Heart right ventricle (tissue), 16 donors: ENCODE measurements at regions not wholly inside any gene's neighbourhood (a gene's known extent, or its start where the extent isn't known, plus 50 kb on each side); places are given as distances from the start of the nearest gene placed in this dataset.

Experiments
- ATAC-seq, 8 donors: fragments of 200-7000 bp; cut with Tn5 transposase; one replicate each; pipeline ENCODE4 v1.9.1; 2020; ENCODE audit warnings: mild to moderate bottlenecking in 8 of 8, moderate library complexity in 8 of 8, moderate number of reproducible peaks in 1 of 8
- DNase-seq, 2 donors: peaks; one replicate each; pipeline ENCODE4 v3.0.0-alpha.2; 2020
- H3K27ac ChIP-seq, 10 donors: fragments of 200-600 bp; sonication (generic) in 2 of 10; one replicate each; pipeline versions ENCODE4 v1.5.0 to v1.8.0; 2020 to 2022; ENCODE audit warnings: mild to moderate bottlenecking in 3 of 10
- H3K27me3 ChIP-seq, 7 donors: fragments of 200-600 bp; one replicate each; pipeline ENCODE4 v1.8.0; 2021 to 2022; ENCODE audit warnings: mild to moderate bottlenecking in 2 of 7
- H3K36me3 ChIP-seq, 9 donors: fragments of 200-600 bp; sonication (generic) in 1 of 9; one replicate each; pipeline versions ENCODE4 v1.5.0 to v1.8.0; 2020 to 2022; ENCODE audit warnings: mild to moderate bottlenecking in 2 of 9
- H3K4me1 ChIP-seq, 9 donors: fragments of 200-600 bp; sonication (generic) in 1 of 9; one replicate each; pipeline versions ENCODE4 v1.5.0 to v1.8.0; 2020 to 2022; ENCODE audit warnings: mild to moderate bottlenecking in 4 of 9
- H3K4me3 ChIP-seq, 10 donors: fragments of 200-600 bp; sonication (generic) in 2 of 10; one replicate each; pipeline versions ENCODE4 v1.5.0 to v1.8.0; 2020 to 2022; ENCODE audit warnings: mild to moderate bottlenecking in 7 of 10, moderate library complexity in 2 of 10
- H3K9me3 ChIP-seq, 11 donors: fragments of 200-600 bp in 10 of 11; sonication (generic) in 2 of 11; one replicate each; pipeline versions ENCODE4 v1.5.0 to v1.8.0; 2013 to 2022; ENCODE audit warnings: mild to moderate bottlenecking in 2 of 11, control low read depth in 1 of 11, moderate library complexity in 1 of 11
- CTCF ChIP-seq, 9 donors: fragments of 200-600 bp; sonication (generic) in 2 of 9; IDR thresholded peaks; one replicate each; pipeline versions ENCODE4 v1.5.0 to v1.8.0; 2021 to 2022; ENCODE audit warnings: antibody characterized with exemption in 9 of 9, mild to moderate bottlenecking in 5 of 9, moderate library complexity in 1 of 9
- WGBS, 2 donors: extraction: QIAGEN DNeasy Blood & Tissue Kit; methylation state at CpG; one replicate each; pipeline ENCODE4 v1.1.7; 2013; ENCODE audit warnings: inconsistent platforms in 1 of 2; 5-methylcytosine and 5-hydroxymethylcytosine counted together
- intact Hi-C, 10 donors: fragments of 100-400 bp; cut with DNase I; formaldehyde crosslinking; loops; one replicate each; pipeline versions ENCODE4 v1.11.1 to v1.14.2; 2022
- donor health status: Arrhythmogenic right ventricular cardiomyopathy.
- donor health status: ischemic (EF 13 %, LVEDD 7.1; RV severe dilation, severe dysfunction).
- donor health status: healthy with polysubstance abuse.
- donor health status: DM: no; HTN: yes; CAD: no.
- donor health status: DM: no; HTN: no; CAD: no.
- donor health status: ischemic (EF 25% LVEDD 6.9; RV normal size, moderate dysfunction).
- donor health status: ischemic (EF 25% LVEDD 5.7; RV mildly dilated, moderate dysfunction).
- donor health status: healthy.
- donor health status: DM: yes; HTN: yes; CAD: no.
- donor health status: Ischemic cardiomyopathy.
- donor health status: ischemic (EF 35%, LVEDD 5.7; RV mildly dilated, moderate dysfunction).
- donor health status: nonischemic (EF 11% LVEDD 7.7; RV severe dilation, severe dysfunction).
- donor health status: DM: yes; HTN: yes; CAD: no.
- donor health status: PGD.
- donor health status: ischemic (EF 29% LVEDD 5.4; RV normal size, mild dysfunction).
- donor health status: nonischemic (EF 23%, LVEDD 6.1; RV moderate dilation, normal function).

GRCh38 chr16:20249211-20249610, 78.1 kb downstream of the GP2 start:
- 40 to 45% methylated on average over 1 of the region's 1 CpG for WGBS, 2 donors
- intact Hi-C loops, result no loop called here
- no peaks in the 10 kb centered on the region for H3K4me1 ChIP-seq
- ATAC-seq (no peak), DNase-seq (no peak)
- no peaks in the 10 kb centered on the region for H3K36me3 ChIP-seq
- no peak for TF ChIP-seq CTCF (IDR thresholded peaks at IDR 0.05)
- peaks cover 0 to 5% (median 0%) of the 10 kb centered on the region in 7 donors for H3K27me3 ChIP-seq
- no peaks in the 10 kb centered on the region for H3K9me3 ChIP-seq
- no peak overlapping the region for H3K27ac ChIP-seq
- H3K4me3 ChIP-seq, result no peak overlapping the region

- no peak for DNase-seq
- TF ChIP-seq CTCF (IDR thresholded peaks at IDR 0.05), result no peak
- WGBS, 2 donors, result 78% methylated on average over 3 of the region's 3 CpGs
- Histone ChIP-seq H3K27me3 (peaks cover 0 to 12% (median 3%) of the 10 kb centered on the region in 7 donors), H3K4me3 (no peak overlapping the region), H3K36me3 (no peaks in the 10 kb centered on the region), H3K9me3 (peaks cover 0 to 2% (median 0%) of the 10 kb centered on the region in 11 donors), H3K4me1 (no peaks in the 10 kb centered on the region), H3K27ac (no peak overlapping the region)
- no peak for ATAC-seq
- intact Hi-C loops, result no loop called here
Measured at GRCh38 chr16:20247076-20247475, 80.2 kb downstream of the GP2 start.

GRCh38 chr16:20243731-20244281, 83.5 kb downstream of the GP2 start:
- Histone ChIP-seq H3K27ac (no peak overlapping the region), H3K27me3 (peaks cover 0 to 12% (median 7%) of the 10 kb centered on the region in 7 donors), H3K4me1 (no peaks in the 10 kb centered on the region), H3K36me3 (no peaks in the 10 kb centered on the region), H3K9me3 (peaks cover 0 to 4% (median 0%) of the 10 kb centered on the region in 11 donors), H3K4me3 (no peak overlapping the region)
- WGBS, 2 donors, result 36 to 43% methylated on average over 3 of the region's 3 CpGs
- no peak for TF ChIP-seq CTCF (IDR thresholded peaks at IDR 0.05)
- intact Hi-C loops, result no loop called here
- no peak for DNase-seq
- no peak for ATAC-seq

GRCh38 chr16:20242568-20243255, 84.6 kb downstream of the GP2 start:
- TF ChIP-seq CTCF (IDR thresholded peaks at IDR 0.05), result no peak
- WGBS, 2 donors, result 64 to 72% methylated on average over 3 of the region's 3 CpGs
- ATAC-seq (no peak), DNase-seq (no peak)
- Histone ChIP-seq H3K36me3 (no peaks in the 10 kb centered on the region), H3K27me3 (peaks cover 0 to 16% (median 7%) of the 10 kb centered on the region in 7 donors), H3K9me3 (peaks cover 0 to 4% (median 0%) of the 10 kb centered on the region in 11 donors), H3K4me3 (no peak overlapping the region), H3K27ac (no peak overlapping the region), H3K4me1 (no peaks in the 10 kb centered on the region)
- intact Hi-C loops, result no loop called here
